H9 (cell line): ENCODE measurements at regions not wholly inside any gene's neighbourhood (a gene's known extent, or its start where the extent isn't known, plus 50 kb on each side); places are given as distances from the start of the nearest gene placed in this dataset.

Source experiments
- DNase-seq: peaks from one replicate; pipeline ENCODE4 v3.0.0-alpha.2; 2017
- H2AFZ ChIP-seq: one replicate; pipeline ENCODE4 v1.6.1; 2013; ENCODE audit warnings: mild to moderate bottlenecking, low read length, control low read depth, moderate library complexity
- H2AK5ac ChIP-seq: 2 replicates; pipeline ENCODE4 v1.6.1; 2013; ENCODE audit warnings: low read length, control low read depth, mixed read lengths; ENCODE audit not compliant: insufficient read length
- H2BK120ac ChIP-seq: one replicate; pipeline ENCODE4 v1.6.1; 2013; ENCODE audit warnings: low read depth, mild to moderate bottlenecking, low read length, control low read depth, inconsistent platforms; ENCODE audit not compliant: poor library complexity, severe bottlenecking
- H2BK12ac ChIP-seq: 2 replicates; pipeline ENCODE4 v1.6.1; 2013; ENCODE audit warnings: low read length, control low read depth, mixed read lengths, low read depth; ENCODE audit not compliant: insufficient read length
- H2BK15ac ChIP-seq: 2 replicates; pipeline ENCODE4 v1.6.1; 2013; ENCODE audit warnings: low read depth, low read length, control low read depth
- H2BK20ac ChIP-seq: one replicate; pipeline ENCODE4 v1.6.1; 2013; ENCODE audit warnings: low read depth, mild to moderate bottlenecking, low read length, control low read depth, inconsistent platforms; ENCODE audit not compliant: poor library complexity, severe bottlenecking
- H2BK5ac ChIP-seq: 2 replicates; pipeline ENCODE4 v1.6.1; 2013; ENCODE audit warnings: low read length, control low read depth, mixed read lengths; ENCODE audit not compliant: insufficient read length
- H3K14ac ChIP-seq: 2 replicates; pipeline ENCODE4 v1.6.1; 2013; ENCODE audit warnings: low read length, control low read depth; ENCODE audit not compliant: insufficient read depth
- H3K18ac ChIP-seq: 2 replicates; pipeline ENCODE4 v1.6.1; 2013; ENCODE audit warnings: low read depth, mild to moderate bottlenecking, mixed read lengths, low read length, control low read depth; ENCODE audit not compliant: insufficient read length
- H3K23ac ChIP-seq: 2 replicates; pipeline ENCODE4 v1.6.1; 2013; ENCODE audit warnings: low read length, control low read depth, mixed read lengths, low read depth; ENCODE audit not compliant: insufficient read length
- H3K23me2 ChIP-seq: 2 replicates; pipeline ENCODE4 v1.6.1; 2013; ENCODE audit warnings: low read depth, mild to moderate bottlenecking, mixed read lengths, low read length, control low read depth; ENCODE audit not compliant: insufficient read length, poor library complexity, severe bottlenecking
- H3K27ac ChIP-seq: 2 replicates; pipeline ENCODE4 v1.5.1; 2013; ENCODE audit warnings: low read length, control low read depth, mixed read lengths, low read depth; ENCODE audit not compliant: insufficient read length
- H3K27me3 ChIP-seq: 2 replicates; pipeline ENCODE4 v1.6.1; 2013; ENCODE audit warnings: low read length, control low read depth, inconsistent platforms; ENCODE audit not compliant: insufficient read depth
- H3K4ac ChIP-seq: 2 replicates; pipeline ENCODE4 v1.6.1; 2013; ENCODE audit warnings: low read depth, mild to moderate bottlenecking, control low read depth, inconsistent platforms, low read length, moderate library complexity
- H3K4me1 ChIP-seq: 2 replicates; pipeline ENCODE4 v1.6.1; 2013; ENCODE audit warnings: low read length, control low read depth, inconsistent platforms; ENCODE audit not compliant: insufficient read depth
- H3K4me2 ChIP-seq: 2 replicates; pipeline ENCODE4 v1.6.1; 2013; ENCODE audit warnings: low read length, control low read depth, mixed read lengths; ENCODE audit not compliant: insufficient read length, insufficient read depth
- H3K56ac ChIP-seq: 2 replicates; pipeline ENCODE4 v1.6.1; 2013; ENCODE audit warnings: low read depth, mild to moderate bottlenecking, mixed read lengths, low read length, control low read depth; ENCODE audit not compliant: insufficient read length
- H3K79me1 ChIP-seq: 2 replicates; pipeline ENCODE4 v1.6.1; 2013; ENCODE audit warnings: low read depth, mild to moderate bottlenecking, moderate library complexity, low read length, control low read depth, inconsistent platforms; ENCODE audit not compliant: insufficient read depth, poor library complexity, severe bottlenecking
- H3K79me2 ChIP-seq: 2 replicates; pipeline ENCODE4 v1.6.1; 2013; ENCODE audit warnings: low read length, control low read depth, inconsistent platforms; ENCODE audit not compliant: insufficient read depth
- H3K9ac ChIP-seq: 2 replicates; pipeline ENCODE4 v1.6.1; 2013; ENCODE audit warnings: low read length, control low read depth, mixed read lengths; ENCODE audit not compliant: insufficient read length; ENCODE audit errors: extremely low read depth
- H3K9me3 ChIP-seq: one replicate; pipeline ENCODE4 v1.6.1; 2013; ENCODE audit warnings: low read depth, low read length, inconsistent platforms; ENCODE audit not compliant: control insufficient read depth
- H3T11ph ChIP-seq: one replicate; pipeline ENCODE4 v1.6.1; 2013; ENCODE audit warnings: mild to moderate bottlenecking, low read length, control low read depth, inconsistent platforms
- H4K20me1 ChIP-seq: one replicate; pipeline ENCODE4 v1.6.1; 2013; ENCODE audit not compliant: control insufficient read depth, insufficient read length, insufficient read depth
- H4K5ac ChIP-seq: 2 replicates; pipeline ENCODE4 v1.6.1; 2013; ENCODE audit warnings: low read depth, mild to moderate bottlenecking, mixed read lengths, low read length, control low read depth; ENCODE audit not compliant: insufficient read length
- H4K8ac ChIP-seq: replicated peaks from 2 replicates; pipeline ENCODE4 v1.6.1; 2013; ENCODE audit warnings: low read length, control low read depth, mixed read lengths, low read depth; ENCODE audit not compliant: insufficient read length
- H4K91ac ChIP-seq: 2 replicates; pipeline ENCODE4 v1.6.1; 2013; ENCODE audit warnings: low read depth, mild to moderate bottlenecking, moderate library complexity, mixed read lengths, low read length, control low read depth; ENCODE audit not compliant: insufficient read length
- H3K27ac Mint-ChIP-seq, 3 experiments: 2 replicates in 2 of 3; 3 replicates in 1 of 3; pipeline ENCODE4 v1.8.0; 2020 to 2021; ENCODE audit warnings: mixed read lengths in 3 of 3, mild to moderate bottlenecking in 1 of 3, moderate library complexity in 1 of 3
- H3K27me3 Mint-ChIP-seq: 2 replicates; pipeline ENCODE4 v1.8.0; 2021; ENCODE audit warnings: low read depth, mild to moderate bottlenecking, moderate library complexity, mixed read lengths
- H3K36me3 Mint-ChIP-seq, 3 experiments: 2 replicates in 2 of 3; 3 replicates in 1 of 3; pipeline ENCODE4 v1.8.0; 2020 to 2021; ENCODE audit warnings: low read depth in 3 of 3, mixed read lengths in 3 of 3; ENCODE audit not compliant: insufficient read depth in 1 of 3
- H3K4me1 Mint-ChIP-seq, 2 experiments: 2 replicates each; pipeline ENCODE4 v1.8.0; 2020; ENCODE audit warnings: mixed read lengths in 2 of 2
- H3K4me3 Mint-ChIP-seq, 2 experiments: 2 replicates in 1 of 2; 3 replicates in 1 of 2; pipeline ENCODE4 v1.8.0; 2020 to 2021; ENCODE audit warnings: mild to moderate bottlenecking in 2 of 2, mixed read lengths in 2 of 2, moderate library complexity in 1 of 2
- H3K9me3 Mint-ChIP-seq, 2 experiments: 2 replicates in 1 of 2; 3 replicates in 1 of 2; pipeline ENCODE4 v1.8.0; 2020; ENCODE audit warnings: mild to moderate bottlenecking in 2 of 2, mixed read lengths in 2 of 2, moderate library complexity in 1 of 2
- TF ChIP-seq, protein P1 (sequence below): fragments of 200-600 bp; sonication (generic); conservative IDR thresholded peaks from 3 replicates; pipeline ENCODE4 v1.8.0; 2021; ENCODE audit warnings: antibody characterized with exemption, mild to moderate bottlenecking

DNA sequence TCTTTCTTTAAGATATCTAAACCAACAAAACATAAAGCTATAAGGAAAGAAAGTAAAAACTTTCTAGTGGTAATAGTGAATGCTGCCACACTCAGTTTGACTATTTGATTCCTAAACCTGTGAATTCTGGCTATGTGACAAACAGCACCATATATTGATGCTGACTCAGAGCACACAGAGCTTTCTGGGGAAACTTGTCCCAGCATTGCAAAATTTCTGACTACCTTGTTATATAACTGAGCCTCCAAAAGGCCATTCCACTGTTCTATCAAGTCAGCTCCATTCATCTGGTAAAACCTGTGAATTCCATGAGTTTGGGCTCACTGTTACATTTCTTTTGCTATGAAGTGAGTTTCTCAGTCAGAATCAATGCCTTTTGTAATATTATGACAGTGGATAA is 1229.7 kb downstream of the PCDH18 start:
- no peaks in the 10 kb centered on the region for H3K27me3 Mint-ChIP-seq
- Histone ChIP-seq H2BK15ac (no peak overlapping the region), H2BK120ac (no peak overlapping the region), H3K4me1 (0 out of 2 replicates have a peak, but pooled peaks cover 6% of the 10 kb centered on the region), H2BK12ac (no peak overlapping the region), H3K9me3 (no peaks in the 10 kb centered on the region), H3K23me2 (no peaks in the 10 kb centered on the region), H3K79me2 (no peaks in the 10 kb centered on the region), H3K9ac (no peak overlapping the region), H3K18ac (no peak overlapping the region), H4K5ac (no peak overlapping the region), H4K20me1 (no peaks in the 10 kb centered on the region), H3K79me1 (no peaks in the 10 kb centered on the region), H3T11ph (no peak overlapping the region), H2AK5ac (no peak overlapping the region), H4K91ac (no peak overlapping the region), H2BK5ac (no peak overlapping the region), H4K8ac (no peak overlapping the region), H3K23ac (no peak overlapping the region), H3K4me2 (no peak overlapping the region), H3K14ac (no peak overlapping the region), H2AFZ (no peak overlapping the region), H3K27me3 (no peaks in the 10 kb centered on the region), H3K56ac (no peak overlapping the region), H3K27ac (no peak overlapping the region), H3K4ac (no peak overlapping the region), H2BK20ac (no peak overlapping the region)
- H3K4me1 Mint-ChIP-seq: peaks cover 14% of the 10 kb centered on the region in 2 experiments
- H3K9me3 Mint-ChIP-seq: no peaks in the 10 kb centered on the region; a peak in 1 of 5 replicates
- TF ChIP-seq, protein P1, sequence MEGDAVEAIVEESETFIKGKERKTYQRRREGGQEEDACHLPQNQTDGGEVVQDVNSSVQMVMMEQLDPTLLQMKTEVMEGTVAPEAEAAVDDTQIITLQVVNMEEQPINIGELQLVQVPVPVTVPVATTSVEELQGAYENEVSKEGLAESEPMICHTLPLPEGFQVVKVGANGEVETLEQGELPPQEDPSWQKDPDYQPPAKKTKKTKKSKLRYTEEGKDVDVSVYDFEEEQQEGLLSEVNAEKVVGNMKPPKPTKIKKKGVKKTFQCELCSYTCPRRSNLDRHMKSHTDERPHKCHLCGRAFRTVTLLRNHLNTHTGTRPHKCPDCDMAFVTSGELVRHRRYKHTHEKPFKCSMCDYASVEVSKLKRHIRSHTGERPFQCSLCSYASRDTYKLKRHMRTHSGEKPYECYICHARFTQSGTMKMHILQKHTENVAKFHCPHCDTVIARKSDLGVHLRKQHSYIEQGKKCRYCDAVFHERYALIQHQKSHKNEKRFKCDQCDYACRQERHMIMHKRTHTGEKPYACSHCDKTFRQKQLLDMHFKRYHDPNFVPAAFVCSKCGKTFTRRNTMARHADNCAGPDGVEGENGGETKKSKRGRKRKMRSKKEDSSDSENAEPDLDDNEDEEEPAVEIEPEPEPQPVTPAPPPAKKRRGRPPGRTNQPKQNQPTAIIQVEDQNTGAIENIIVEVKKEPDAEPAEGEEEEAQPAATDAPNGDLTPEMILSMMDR: no peak
- no peak for DNase-seq
- no peak overlapping the region for H3K4me3 Mint-ChIP-seq
- H3K36me3 Mint-ChIP-seq: peaks cover 0 to 8% (median 3%) of the 10 kb centered on the region in 3 experiments; a peak in 3 of 7 replicates
- no peak overlapping the region for H3K27ac Mint-ChIP-seq
